ENCODE measurements at regions not wholly inside any gene's neighbourhood (a gene's known extent, or its start where the extent isn't known, plus 50 kb on each side); places are given as distances from the start of the nearest gene placed in this dataset.

DNA sequence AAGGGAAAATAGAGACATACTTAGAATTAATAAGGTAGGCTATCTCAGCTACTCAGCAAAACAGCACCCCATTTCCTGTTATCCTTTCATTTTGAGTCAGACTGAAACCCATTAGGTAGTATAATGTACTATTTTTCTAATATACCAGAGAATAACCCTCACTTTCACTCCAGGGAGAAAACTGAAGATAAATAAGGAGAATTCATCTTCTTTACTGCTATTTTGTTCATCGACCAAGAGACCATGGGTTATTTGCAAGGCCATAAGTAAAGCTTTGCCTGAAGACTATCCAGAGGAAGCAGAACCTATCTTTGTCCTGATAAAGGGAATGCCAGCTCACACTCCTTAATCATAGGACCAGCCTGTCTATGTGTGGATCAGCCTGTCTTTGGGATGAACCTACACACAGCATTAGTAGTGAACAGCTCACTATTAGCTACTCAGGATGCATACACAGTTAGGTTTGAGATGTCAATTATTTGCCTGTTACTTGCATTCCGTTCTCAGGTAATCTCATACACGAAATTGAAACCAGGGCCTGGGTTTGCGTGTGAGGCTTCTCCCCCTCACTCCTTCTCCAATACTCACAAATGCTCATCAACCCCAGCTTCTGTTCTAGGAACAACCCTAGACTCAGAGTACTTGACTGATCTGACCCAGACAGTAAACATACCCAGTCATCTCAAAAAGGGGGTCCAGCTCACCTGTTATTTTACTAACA lies 124.4 kb downstream of the DAD1 start:
- Histone ChIP-seq H3K27me3 (no peaks in the 10 kb centered on the region), H3K4me1 (no peaks in the 10 kb centered on the region), H3K36me3 (no peaks in the 10 kb centered on the region), H3K4me3 (no peak overlapping the region), H3K9me3 (no peaks in the 10 kb centered on the region), H3K27ac (no peak overlapping the region)
- 68% methylated on average over 4 of the region's 4 CpGs for WGBS (ENCODE audit: insufficient coverage, low coverage, low lambda C conversion rate, missing lambda C conversion rate)
- DNase-seq, result no peak
- intact Hi-C loops (cut with DNase I), result no loop called here
- no peak for ATAC-seq
- TF ChIP-seq POLR2A (IDR thresholded peaks at IDR 0.05) (no peak), CTCF (IDR thresholded peaks at IDR 0.05) (no peak)

DNA sequence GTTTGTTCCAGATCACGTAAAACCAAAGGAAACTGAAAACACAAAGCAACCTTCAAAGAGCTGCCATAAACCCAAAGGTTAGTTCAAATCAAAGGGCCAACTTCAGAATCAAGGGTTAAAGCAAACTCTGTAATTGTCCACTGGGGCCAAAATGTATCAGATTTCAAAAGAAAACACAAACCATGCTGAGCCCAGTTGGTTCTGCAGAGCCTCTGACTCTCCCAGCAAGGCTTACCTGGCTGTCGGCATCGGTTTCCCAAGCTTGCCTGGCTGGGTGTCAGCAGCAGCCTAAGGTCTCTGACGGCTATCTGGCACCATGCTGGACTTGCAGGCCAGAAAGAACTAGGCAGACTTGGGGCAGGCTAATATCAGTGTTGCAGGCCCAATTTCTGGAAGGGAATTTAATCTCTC lies 125.3 kb downstream of the DAD1 start:
- no peak overlapping the region for H3K27ac ChIP-seq
- no peaks in the 10 kb centered on the region for H3K27me3 ChIP-seq
- DNase-seq (no peak), ATAC-seq (peak in 1 of 4 donors; percentile 42)
- H3K36me3 ChIP-seq, result no peaks in the 10 kb centered on the region
- 73% methylated on average over 3 of the region's 4 CpGs for WGBS (ENCODE audit: insufficient coverage, low coverage, low lambda C conversion rate, missing lambda C conversion rate)
- no peak for TF ChIP-seq POLR2A (IDR thresholded peaks at IDR 0.05)
- TF ChIP-seq CTCF (IDR thresholded peaks at IDR 0.05), result no peak
- H3K9me3 ChIP-seq, result no peaks in the 10 kb centered on the region
- intact Hi-C loops (cut with DNase I), result no loop called here
- no peak overlapping the region for H3K4me3 ChIP-seq
- H3K4me1 ChIP-seq, result no peaks in the 10 kb centered on the region

DNA sequence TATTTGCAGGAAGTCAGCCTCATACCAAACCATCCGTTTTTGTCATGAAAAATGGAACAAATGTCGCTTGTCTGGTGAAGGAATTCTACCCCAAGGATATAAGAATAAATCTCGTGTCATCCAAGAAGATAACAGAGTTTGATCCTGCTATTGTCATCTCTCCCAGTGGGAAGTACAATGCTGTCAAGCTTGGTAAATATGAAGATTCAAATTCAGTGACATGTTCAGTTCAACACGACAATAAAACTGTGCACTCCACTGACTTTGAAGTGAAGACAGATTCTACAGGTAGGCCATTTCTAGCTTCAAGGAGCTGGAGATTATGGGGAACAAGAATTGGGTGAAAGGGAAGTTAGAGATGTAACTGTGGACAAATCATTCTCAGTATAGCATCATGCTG lies 126.1 kb downstream of the DAD1 start:
- no peak for ATAC-seq
- 68% methylated on average over 4 of the region's 4 CpGs for WGBS (ENCODE audit: insufficient coverage, low coverage, low lambda C conversion rate, missing lambda C conversion rate)
- no peak for TF ChIP-seq CTCF (IDR thresholded peaks at IDR 0.05)
- no peak for TF ChIP-seq POLR2A (IDR thresholded peaks at IDR 0.05)

GRCh38 chr14:22460461-22461195 lies 128.4 kb downstream of the DAD1 start:
- Histone ChIP-seq H3K36me3 (no peaks in the 10 kb centered on the region), H3K4me3 (no peak overlapping the region), H3K27me3 (no peaks in the 10 kb centered on the region), H3K9me3 (no peaks in the 10 kb centered on the region), H3K4me1 (no peaks in the 10 kb centered on the region), H3K27ac (no peak overlapping the region)
- WGBS (ENCODE audit: insufficient coverage, low coverage, low lambda C conversion rate, missing lambda C conversion rate), result 52% methylated on average over 4 of the region's 4 CpGs
- intact Hi-C loops (cut with DNase I), result no loop called here
- ATAC-seq, result peak in 1 of 4 donors; percentile 22
- TF ChIP-seq CTCF (IDR thresholded peaks at IDR 0.05) (no peak), POLR2A (IDR thresholded peaks at IDR 0.05) (no peak)
- no peak for DNase-seq

More for the DNA sequence above, 126.1 kb downstream of the DAD1 start:
- Histone ChIP-seq H3K36me3 (no peaks in the 10 kb centered on the region), H3K4me3 (no peak overlapping the region), H3K27me3 (no peaks in the 10 kb centered on the region), H3K4me1 (no peaks in the 10 kb centered on the region), H3K9me3 (no peaks in the 10 kb centered on the region), H3K27ac (no peak overlapping the region)
- no peak for DNase-seq
- intact Hi-C loops (cut with DNase I), result no loop called here
